Type B pancreatic cell (in vitro differentiated cells): ENCODE measurements at regions not wholly inside any gene's neighbourhood (a gene's known extent, or its start where the extent isn't known, plus 50 kb on each side); places are given as distances from the start of the nearest gene placed in this dataset.

Experiments used
- DNase-seq: peaks from one replicate; pipeline ENCODE4 v3.0.0; 2021; ENCODE audit warnings: mixed read lengths; ENCODE audit not compliant: unreplicated experiment; ENCODE audit errors: extremely low spot score
- H3K27ac Mint-ChIP-seq: 2 replicates; pipeline ENCODE4 v1.8.0; 2021; ENCODE audit warnings: mild to moderate bottlenecking, mixed read lengths
- H3K27me3 Mint-ChIP-seq: 2 replicates; pipeline ENCODE4 v1.8.0; 2021; ENCODE audit warnings: mixed read lengths
- H3K36me3 Mint-ChIP-seq: 2 replicates; pipeline ENCODE4 v1.8.0; 2021; ENCODE audit warnings: mixed read lengths
- H3K4me1 Mint-ChIP-seq: one replicate; pipeline ENCODE4 v1.8.0; 2021; ENCODE audit warnings: mixed read lengths; ENCODE audit not compliant: unreplicated experiment
- H3K4me3 Mint-ChIP-seq: 2 replicates; pipeline ENCODE4 v1.8.0; 2021; ENCODE audit warnings: mild to moderate bottlenecking, mixed read lengths
- H3K9me3 Mint-ChIP-seq: 2 replicates; pipeline ENCODE4 v1.8.0; 2021; ENCODE audit warnings: mixed read lengths
- TF ChIP-seq, protein P1 (sequence below): fragments of 200-600 bp; sonication (generic); conservative IDR thresholded peaks from 2 replicates; pipeline ENCODE4 v1.5.0; 2021; ENCODE audit warnings: antibody characterized with exemption, mild to moderate bottlenecking

GRCh38 chr2:241933179-241933911, 63.8 kb downstream of the RTP5 start:
- H3K27me3 Mint-ChIP-seq: no peaks in the 10 kb centered on the region
- TF ChIP-seq, protein P1, sequence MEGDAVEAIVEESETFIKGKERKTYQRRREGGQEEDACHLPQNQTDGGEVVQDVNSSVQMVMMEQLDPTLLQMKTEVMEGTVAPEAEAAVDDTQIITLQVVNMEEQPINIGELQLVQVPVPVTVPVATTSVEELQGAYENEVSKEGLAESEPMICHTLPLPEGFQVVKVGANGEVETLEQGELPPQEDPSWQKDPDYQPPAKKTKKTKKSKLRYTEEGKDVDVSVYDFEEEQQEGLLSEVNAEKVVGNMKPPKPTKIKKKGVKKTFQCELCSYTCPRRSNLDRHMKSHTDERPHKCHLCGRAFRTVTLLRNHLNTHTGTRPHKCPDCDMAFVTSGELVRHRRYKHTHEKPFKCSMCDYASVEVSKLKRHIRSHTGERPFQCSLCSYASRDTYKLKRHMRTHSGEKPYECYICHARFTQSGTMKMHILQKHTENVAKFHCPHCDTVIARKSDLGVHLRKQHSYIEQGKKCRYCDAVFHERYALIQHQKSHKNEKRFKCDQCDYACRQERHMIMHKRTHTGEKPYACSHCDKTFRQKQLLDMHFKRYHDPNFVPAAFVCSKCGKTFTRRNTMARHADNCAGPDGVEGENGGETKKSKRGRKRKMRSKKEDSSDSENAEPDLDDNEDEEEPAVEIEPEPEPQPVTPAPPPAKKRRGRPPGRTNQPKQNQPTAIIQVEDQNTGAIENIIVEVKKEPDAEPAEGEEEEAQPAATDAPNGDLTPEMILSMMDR: no peak
- peaks cover 5% of the 10 kb centered on the region for H3K4me1 Mint-ChIP-seq
- H3K36me3 Mint-ChIP-seq: no peaks in the 10 kb centered on the region
- peaks cover 4% of the 10 kb centered on the region for H3K9me3 Mint-ChIP-seq
- peak overlapping the region; percentile 34 for H3K27ac Mint-ChIP-seq
- H3K4me3 Mint-ChIP-seq: no peak overlapping the region
- DNase-seq: no peak

- H3K9me3 Mint-ChIP-seq: peaks cover 7% of the 10 kb centered on the region
- H3K4me3 Mint-ChIP-seq: no peak overlapping the region
- TF ChIP-seq, protein P1: no peak
- DNase-seq: no peak
- H3K27me3 Mint-ChIP-seq: no peaks in the 10 kb centered on the region
- peaks cover 5% of the 10 kb centered on the region for H3K4me1 Mint-ChIP-seq
- H3K27ac Mint-ChIP-seq: no peak overlapping the region
- no peaks in the 10 kb centered on the region for H3K36me3 Mint-ChIP-seq
Measured at GRCh38 chr2:241935314-241935713, 65.8 kb downstream of the RTP5 start.

GRCh38 chr2:241935774-241936173, 66.2 kb downstream of the RTP5 start:
- Mint-ChIP-seq H3K9me3 (peaks cover 9% of the 10 kb centered on the region), H3K36me3 (no peaks in the 10 kb centered on the region), H3K4me1 (peaks cover 5% of the 10 kb centered on the region), H3K4me3 (no peak overlapping the region), H3K27ac (no peak overlapping the region), H3K27me3 (no peaks in the 10 kb centered on the region)
- DNase-seq: peak; percentile 36
- TF ChIP-seq, protein P1: no peak

- TF ChIP-seq, protein P1: no peak
- Mint-ChIP-seq H3K4me1 (peaks cover 5% of the 10 kb centered on the region), H3K4me3 (no peak overlapping the region), H3K9me3 (peaks cover 9% of the 10 kb centered on the region), H3K27me3 (no peaks in the 10 kb centered on the region), H3K27ac (no peak overlapping the region), H3K36me3 (no peaks in the 10 kb centered on the region)
- DNase-seq: peak; percentile 60
Measured at GRCh38 chr2:241936457-241937133, 67.1 kb downstream of the RTP5 start.

GRCh38 chr2:241937297-241937696, 67.8 kb downstream of the RTP5 start:
- H3K27me3 Mint-ChIP-seq: no peaks in the 10 kb centered on the region
- no peak overlapping the region for H3K27ac Mint-ChIP-seq
- H3K36me3 Mint-ChIP-seq: no peaks in the 10 kb centered on the region
- no peak overlapping the region for H3K4me3 Mint-ChIP-seq
- DNase-seq: peak; percentile 45
- peaks cover 9% of the 10 kb centered on the region for H3K9me3 Mint-ChIP-seq
- TF ChIP-seq, protein P1: no peak
- peaks cover 5% of the 10 kb centered on the region for H3K4me1 Mint-ChIP-seq
